K562 (cell line): ENCODE measurements at regions not wholly inside any gene's neighbourhood (a gene's known extent, or its start where the extent isn't known, plus 50 kb on each side); places are given as distances from the start of the nearest gene placed in this dataset.

ENCODE experiments used
- BRF2 ChIP-seq: IDR thresholded peaks from 3 replicates; pipeline ENCODE4 v1.6.1; 2011; ENCODE audit warnings: borderline replicate concordance, mild to moderate bottlenecking; ENCODE audit not compliant: insufficient read length, insufficient read depth
- CBX2 ChIP-seq: fragments of 200-600 bp; sonication (generic); IDR thresholded peaks from one replicate; pipeline ENCODE4 v1.6.1; 2012; ENCODE audit warnings: mild to moderate bottlenecking, low read length, inconsistent platforms; ENCODE audit not compliant: insufficient read depth, poor library complexity, severe bottlenecking
- CREB1 ChIP-seq, 2 experiments: sonication (generic) in 1 of 2; formaldehyde crosslinking in 1 of 2; IDR thresholded peaks; 2 replicates each; pipeline versions ENCODE4 v1.6.1 to v1.8.0; 2012 to 2022; ENCODE audit warnings: inconsistent platforms in 1 of 2, mild to moderate bottlenecking in 1 of 2, missing genetic modification reagents in 1 of 2, moderate library complexity in 1 of 2
- CSDE1 ChIP-seq, 2 experiments: fragments of 450-650 bp; IDR thresholded peaks; 2 replicates each; pipeline ENCODE4 v1.6.1; 2016; ENCODE audit warnings: mild to moderate bottlenecking in 1 of 2
- L3MBTL2 ChIP-seq: fragments of 450-650 bp; IDR thresholded peaks from 2 replicates; pipeline ENCODE4 v1.6.1; 2016; ENCODE audit warnings: mild to moderate bottlenecking, moderate library complexity
- RREB1 ChIP-seq: fragments of 250-450 bp; sonication (Bioruptor Pico); IDR thresholded peaks from 2 replicates; pipeline ENCODE4 v1.4.0; 2020
- TRIM25 ChIP-seq: fragments of 450-650 bp; IDR thresholded peaks from 2 replicates; pipeline ENCODE4 v1.7.0; 2016; ENCODE audit warnings: borderline replicate concordance
- TF ChIP-seq, protein P1 (sequence below): fragments of 250-450 bp; sonication (Bioruptor Pico); IDR thresholded peaks from 2 replicates; pipeline ENCODE4 v1.8.0; 2022; ENCODE audit warnings: inconsistent platforms
- TF ChIP-seq, protein P2 (sequence below): sonication (generic); formaldehyde crosslinking; IDR thresholded peaks from 2 replicates; pipeline ENCODE4 v1.8.1; 2023; ENCODE audit warnings: mild to moderate bottlenecking, missing genetic modification reagents

DNA sequence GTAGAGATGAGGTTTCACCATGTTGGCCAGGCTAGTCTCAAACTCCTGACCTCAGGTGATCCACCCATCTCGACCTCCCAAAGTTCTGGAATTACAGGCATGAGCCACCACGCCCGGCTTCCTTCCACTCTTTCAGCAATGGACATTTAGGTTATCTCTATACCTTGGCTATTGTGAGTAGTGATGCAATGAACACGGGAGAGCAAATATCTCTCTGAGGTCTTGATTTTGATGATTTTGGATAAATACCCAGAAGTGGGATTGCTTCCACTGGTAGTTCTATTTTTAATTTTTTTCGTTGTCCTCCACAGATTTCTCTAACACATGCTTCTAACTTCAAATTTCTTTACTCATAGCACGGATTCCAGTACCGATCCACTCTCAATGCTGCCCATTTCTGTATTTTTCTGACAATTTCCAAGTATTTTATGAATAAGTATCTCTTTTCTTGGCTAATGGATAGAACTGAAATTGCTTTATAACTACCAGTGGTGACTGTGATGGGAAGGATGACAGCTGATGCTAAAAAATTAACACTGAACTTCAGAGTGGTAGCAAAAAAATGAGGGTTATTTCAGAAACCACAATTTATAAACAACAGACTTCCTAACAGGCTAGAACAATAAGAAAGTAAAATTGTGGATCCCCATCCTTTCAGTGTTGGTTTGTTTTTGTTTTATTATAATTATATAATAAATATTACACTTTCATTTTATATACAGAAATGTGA is 327.5 kb upstream of the RUNX1 start (continued):
- no peak for TF ChIP-seq TRIM25
- TF ChIP-seq CSDE1 (IDR thresholded peaks at IDR 0.05), result no peak
- no peak for TF ChIP-seq L3MBTL2
- TF ChIP-seq, protein P1, sequence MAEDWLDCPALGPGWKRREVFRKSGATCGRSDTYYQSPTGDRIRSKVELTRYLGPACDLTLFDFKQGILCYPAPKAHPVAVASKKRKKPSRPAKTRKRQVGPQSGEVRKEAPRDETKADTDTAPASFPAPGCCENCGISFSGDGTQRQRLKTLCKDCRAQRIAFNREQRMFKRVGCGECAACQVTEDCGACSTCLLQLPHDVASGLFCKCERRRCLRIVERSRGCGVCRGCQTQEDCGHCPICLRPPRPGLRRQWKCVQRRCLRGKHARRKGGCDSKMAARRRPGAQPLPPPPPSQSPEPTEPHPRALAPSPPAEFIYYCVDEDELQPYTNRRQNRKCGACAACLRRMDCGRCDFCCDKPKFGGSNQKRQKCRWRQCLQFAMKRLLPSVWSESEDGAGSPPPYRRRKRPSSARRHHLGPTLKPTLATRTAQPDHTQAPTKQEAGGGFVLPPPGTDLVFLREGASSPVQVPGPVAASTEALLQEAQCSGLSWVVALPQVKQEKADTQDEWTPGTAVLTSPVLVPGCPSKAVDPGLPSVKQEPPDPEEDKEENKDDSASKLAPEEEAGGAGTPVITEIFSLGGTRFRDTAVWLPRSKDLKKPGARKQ (CRISPR knock-in tag), result no peak
- TF ChIP-seq, protein P2, sequence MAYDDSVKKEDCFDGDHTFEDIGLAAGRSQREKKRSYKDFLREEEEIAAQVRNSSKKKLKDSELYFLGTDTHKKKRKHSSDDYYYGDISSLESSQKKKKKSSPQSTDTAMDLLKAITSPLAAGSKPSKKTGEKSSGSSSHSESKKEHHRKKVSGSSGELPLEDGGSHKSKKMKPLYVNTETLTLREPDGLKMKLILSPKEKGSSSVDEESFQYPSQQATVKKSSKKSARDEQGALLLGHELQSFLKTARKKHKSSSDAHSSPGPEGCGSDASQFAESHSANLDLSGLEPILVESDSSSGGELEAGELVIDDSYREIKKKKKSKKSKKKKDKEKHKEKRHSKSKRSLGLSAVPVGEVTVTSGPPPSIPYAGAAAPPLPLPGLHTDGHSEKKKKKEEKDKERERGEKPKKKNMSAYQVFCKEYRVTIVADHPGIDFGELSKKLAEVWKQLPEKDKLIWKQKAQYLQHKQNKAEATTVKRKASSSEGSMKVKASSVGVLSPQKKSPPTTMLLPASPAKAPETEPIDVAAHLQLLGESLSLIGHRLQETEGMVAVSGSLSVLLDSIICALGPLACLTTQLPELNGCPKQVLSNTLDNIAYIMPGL (CRISPR knock-in tag), result no peak
- TF ChIP-seq BRF2, result no peak
- no peak for TF ChIP-seq CBX2
- TF ChIP-seq CREB1 (IDR thresholded peaks at IDR 0.05), result no peak
- TF ChIP-seq CREB1 (CRISPR knock-in tag; IDR thresholded peaks at IDR 0.05), result no peak
- no peak for TF ChIP-seq RREB1
- TF ChIP-seq, all 486 proteins: peak for 0
